ENCODE measurements at regions not wholly inside any gene's neighbourhood (a gene's known extent, or its start where the extent isn't known, plus 50 kb on each side); places are given as distances from the start of the nearest gene placed in this dataset.

- DNase-seq = no peak
Observed at GRCh38 chr4:157023941-157024340, 52.0 kb upstream of the GLRB start.

GRCh38 chr4:157025898-157026297 lies 50.1 kb upstream of the GLRB start:
- peak in 1 of 2 donors; percentile 30 for DNase-seq
